SK-N-SH (cell line): ENCODE measurements at regions not wholly inside any gene's neighbourhood (a gene's known extent, or its start where the extent isn't known, plus 50 kb on each side); places are given as distances from the start of the nearest gene placed in this dataset.

Experiments
- CTCF ChIA-PET: fragments of 300-600, 350-600 bp; formaldehyde crosslinking; extraction: SDS; loops from one replicate; lab custom pipeline; 2021; lab: Yijun Ruan, JAX
- POLR2A ChIA-PET: fragments of 350-600 bp; sonication (Branson Sonifier 250); formaldehyde crosslinking; extraction: SDS; loops from one replicate; lab custom pipeline; 2020; ENCODE audit warnings: antibody characterized with exemption, inconsistent platforms; lab: Yijun Ruan, JAX
- DNase-seq: peaks from one replicate; pipeline ENCODE4 v3.0.0; 2012
- H2AFZ ChIP-seq: fragments of 200-600 bp; sonication (generic); 2 replicates; pipeline ENCODE4 v1.8.1; 2016; ENCODE audit warnings: antibody characterized with exemption, mild to moderate bottlenecking, low read depth
- H3F3A ChIP-seq: fragments of 200-600 bp; sonication (generic); replicated peaks from 2 replicates; pipeline ENCODE3; 2016; ENCODE audit warnings: antibody characterized with exemption, mild to moderate bottlenecking; ENCODE audit not compliant: insufficient read depth
- H3K27ac ChIP-seq, 2 experiments: fragments of 200-500 bp in 1 of 2; fragments of 200-600 bp in 1 of 2; sonication (Bioruptor generic) in 1 of 2; sonication (generic), shearing (Covaris generic) in 1 of 2; 2 replicates each; pipeline versions ENCODE4 v1.5.1 to v1.6.1; 2014 to 2016; ENCODE audit warnings: low read depth in 2 of 2, inconsistent platforms in 1 of 2, low read length in 1 of 2, mild to moderate bottlenecking in 1 of 2, mixed read lengths in 1 of 2
- H3K27me3 ChIP-seq: fragments of 200-600 bp; sonication (generic), shearing (Covaris generic); 2 replicates; pipeline ENCODE4 v1.6.1; 2016; ENCODE audit warnings: mixed run types; ENCODE audit not compliant: insufficient read depth
- H3K36me3 ChIP-seq, 2 experiments: fragments of 200-500 bp in 1 of 2; fragments of 200-600 bp in 1 of 2; sonication (Bioruptor generic) in 1 of 2; sonication (generic) in 1 of 2; replicated peaks in 1 of 2; 2 replicates each; pipeline versions ENCODE3 to v1.5.1; 2014 to 2016; ENCODE audit warnings: low read length in 1 of 2, mild to moderate bottlenecking in 1 of 2; ENCODE audit not compliant: insufficient read depth in 2 of 2, control insufficient read depth in 1 of 2
- H3K4me1 ChIP-seq, 2 experiments: fragments of 200-500 bp in 1 of 2; fragments of 200-600 bp in 1 of 2; sonication (Bioruptor generic) in 1 of 2; sonication (generic), shearing (Covaris generic) in 1 of 2; 2 replicates each; pipeline versions ENCODE4 v1.5.1 to v1.6.1; 2014 to 2016; ENCODE audit warnings: low read depth in 1 of 2, low read length in 1 of 2, mixed run types in 1 of 2; ENCODE audit not compliant: insufficient read depth in 2 of 2, control insufficient read depth in 1 of 2
- H3K4me2 ChIP-seq: fragments of 200-600 bp; sonication (generic), shearing (Covaris generic); 2 replicates; pipeline ENCODE4 v1.6.1; 2017; ENCODE audit warnings: mixed run types
- H3K4me3 ChIP-seq, 2 experiments: fragments of 200-500 bp in 1 of 2; fragments of 200-600 bp in 1 of 2; sonication (Bioruptor generic) in 1 of 2; sonication (generic), shearing (Covaris generic) in 1 of 2; 2 replicates each; pipeline versions ENCODE4 v1.5.1 to v1.8.1; 2014 to 2016; ENCODE audit warnings: low read depth in 2 of 2, inconsistent platforms in 1 of 2, low read length in 1 of 2, mild to moderate bottlenecking in 1 of 2, mixed read lengths in 1 of 2, moderate library complexity in 1 of 2
- H3K79me2 ChIP-seq: fragments of 200-600 bp; sonication (generic); 2 replicates; pipeline ENCODE4 v1.8.1; 2017; ENCODE audit warnings: mild to moderate bottlenecking; ENCODE audit not compliant: insufficient read depth
- H3K9ac ChIP-seq: fragments of 200-600 bp; sonication (generic); 2 replicates; pipeline ENCODE4 v1.6.1; 2017; ENCODE audit warnings: mixed run types
- H3K9me2 ChIP-seq: fragments of 200-600 bp; sonication (generic); 2 replicates; pipeline ENCODE4 v1.6.1; 2017; ENCODE audit warnings: mixed run types
- H3K9me3 ChIP-seq: fragments of 200-600 bp; sonication (generic); 2 replicates; pipeline ENCODE4 v1.6.1; 2017; ENCODE audit warnings: mixed run types, mild to moderate bottlenecking, moderate library complexity
- H4K20me1 ChIP-seq: fragments of 200-600 bp; sonication (generic); 2 replicates; pipeline ENCODE4 v1.6.1; 2017; ENCODE audit warnings: mild to moderate bottlenecking, mixed run types; ENCODE audit not compliant: insufficient read depth
- CHD2 ChIP-seq: fragments of 150-350 bp; IDR thresholded peaks from 2 replicates; pipeline ENCODE4 v1.6.1; 2018; ENCODE audit warnings: low read length; ENCODE audit not compliant: partially characterized antibody
- ELF1 ChIP-seq: IDR thresholded peaks from 2 replicates; pipeline ENCODE4 v1.4.0; 2012
- EP300 ChIP-seq, 2 experiments: IDR thresholded peaks; 2 replicates each; pipeline versions ENCODE4 v1.4.0 to v1.6.1; 2012; ENCODE audit warnings: borderline replicate concordance in 1 of 2, low read depth in 1 of 2, low read length in 1 of 2
- EZH2phosphoT487 ChIP-seq: fragments of 200-600 bp; sonication (generic); IDR thresholded peaks from 2 replicates; pipeline ENCODE4 v1.6.1; 2017; ENCODE audit warnings: low read depth, mixed run types, mild to moderate bottlenecking, antibody characterized with exemption, moderate library complexity, borderline replicate concordance
- FOSL2 ChIP-seq: IDR thresholded peaks from 2 replicates; pipeline ENCODE4 v1.4.0; 2012; ENCODE audit warnings: low read depth, mild to moderate bottlenecking, moderate library complexity, borderline replicate concordance
- FOXJ3 ChIP-seq: sonication (generic); formaldehyde crosslinking; IDR thresholded peaks from 2 replicates; pipeline ENCODE4 v1.5.1; 2020; ENCODE audit warnings: mild to moderate bottlenecking, missing genetic modification reagents
- FOXM1 ChIP-seq: IDR thresholded peaks from 2 replicates; pipeline ENCODE4 v1.4.0; 2012; ENCODE audit warnings: low read depth, mild to moderate bottlenecking
- GABPA ChIP-seq: IDR thresholded peaks from 2 replicates; pipeline ENCODE4 v1.4.0; 2012; ENCODE audit warnings: low read depth, mild to moderate bottlenecking
- JUND ChIP-seq: IDR thresholded peaks from 2 replicates; pipeline ENCODE4 v1.4.0; 2012
- MEF2A ChIP-seq: IDR thresholded peaks from 2 replicates; pipeline ENCODE4 v1.4.0; 2012; ENCODE audit warnings: low read depth, borderline replicate concordance
- MXI1 ChIP-seq: IDR thresholded peaks from 2 replicates; pipeline ENCODE4 v1.6.1; 2012; ENCODE audit warnings: mild to moderate bottlenecking, low read depth, low read length, improper control_type of control experiment
- NFIC ChIP-seq: IDR thresholded peaks from 2 replicates; pipeline ENCODE4 v1.4.0; 2012; ENCODE audit warnings: borderline replicate concordance
- NRF1 ChIP-seq: IDR thresholded peaks from 2 replicates; pipeline ENCODE4 v1.6.1; 2012; ENCODE audit warnings: low read depth, mild to moderate bottlenecking, low read length
- PBX3 ChIP-seq: IDR thresholded peaks from 2 replicates; pipeline ENCODE4; 2012
- POLR2AphosphoS5 ChIP-seq: IDR thresholded peaks from 2 replicates; pipeline ENCODE4 v1.6.1; 2012; ENCODE audit warnings: low read depth, low read length
- RAD21 ChIP-seq: IDR thresholded peaks from 2 replicates; pipeline ENCODE4 v1.6.1; 2012; ENCODE audit warnings: mild to moderate bottlenecking, low read length
- RCOR1 ChIP-seq: fragments of 150-350 bp; IDR thresholded peaks from 2 replicates; pipeline ENCODE4 v1.6.1; 2017; ENCODE audit warnings: antibody characterized with exemption, low read length
- RXRA ChIP-seq: IDR thresholded peaks from 2 replicates; pipeline ENCODE4 v1.4.0; 2012; ENCODE audit warnings: low read depth, mild to moderate bottlenecking, borderline replicate concordance
- SIN3A ChIP-seq: IDR thresholded peaks from 2 replicates; pipeline ENCODE4 v1.6.1; 2012; ENCODE audit warnings: low read depth, mild to moderate bottlenecking, low read length, moderate library complexity, borderline replicate concordance
- SMC3 ChIP-seq: IDR thresholded peaks from 2 replicates; pipeline ENCODE4 v1.6.1; 2012; ENCODE audit warnings: low read depth, low read length, improper control_type of control experiment
- TAF1 ChIP-seq: IDR thresholded peaks from 2 replicates; pipeline ENCODE4 v1.6.1; 2012; ENCODE audit warnings: low read depth, mild to moderate bottlenecking, low read length, moderate library complexity, borderline replicate concordance
- TCF12 ChIP-seq: IDR thresholded peaks from 2 replicates; pipeline ENCODE4 v1.4.0; 2012
- TEAD4 ChIP-seq: IDR thresholded peaks from 2 replicates; pipeline ENCODE4 v1.4.0; 2012; ENCODE audit warnings: mild to moderate bottlenecking, borderline replicate concordance; ENCODE audit not compliant: insufficient read depth
- YY1 ChIP-seq: IDR thresholded peaks from 2 replicates; pipeline ENCODE4 v1.4.0; 2012; ENCODE audit warnings: low read depth, mild to moderate bottlenecking
- WGBS: methylation state at CpG from one replicate; pipeline ENCODE4 v1.1.6; 2017; ENCODE audit warnings: low lambda C conversion rate; 5-methylcytosine and 5-hydroxymethylcytosine counted together
- TF ChIP-seq, protein P1 (sequence below): IDR thresholded peaks from 2 replicates; pipeline ENCODE4 v1.6.1; 2012; ENCODE audit warnings: mild to moderate bottlenecking, low read depth, low read length, moderate library complexity
- TF ChIP-seq, protein P2 (sequence below): IDR thresholded peaks from 2 replicates; pipeline ENCODE4 v1.4.0; 2012; ENCODE audit warnings: low read depth
- TF ChIP-seq, protein P3 (sequence below): fragments of 200-600 bp; sonication (generic); IDR thresholded peaks from 2 replicates; pipeline ENCODE4 v1.6.1; 2017; ENCODE audit warnings: antibody characterized with exemption, mild to moderate bottlenecking, moderate library complexity
- TF ChIP-seq, protein P4 (sequence below): fragments of 150-350 bp; IDR thresholded peaks from 2 replicates; pipeline ENCODE4 v1.6.1; 2017; ENCODE audit warnings: antibody characterized with exemption, low read length, low read depth, borderline replicate concordance

GRCh38 chr9:13410566-13411031 lies 131.1 kb upstream of the MPDZ start:
- H3K4me3 ChIP-seq: no peak overlapping the region
- no peak overlapping the region for H3K9ac ChIP-seq
- whole genome bisulfite sequencing: 45% methylated on average over 2 of the region's 2 CpGs
- ChIA-PET CTCF (interaction anchor here (1.6 kb wide), 1 partner anchor 17 kb away, joined by 4 read pairs; no protein-coding TSS in a partner anchor), POLR2A (no interaction called here)
- no peaks in the 10 kb centered on the region for H3K27me3 ChIP-seq
- no peaks in the 10 kb centered on the region for H3K79me2 ChIP-seq
- peaks cover 0 to 2% of the 10 kb centered on the region in 2 experiments; a peak in 2 of 4 replicates for H3K4me1 ChIP-seq
- no peaks in the 10 kb centered on the region for H3K9me3 ChIP-seq
- H3K36me3 ChIP-seq: no peaks in the 10 kb centered on the region
- H3K9me2 ChIP-seq: no peaks in the 10 kb centered on the region
- no peak for DNase-seq
- no peak overlapping the region for H2AFZ ChIP-seq
- H3K4me2 ChIP-seq: no peak overlapping the region
- no peaks in the 10 kb centered on the region for H4K20me1 ChIP-seq
- peaks cover 4% of the 10 kb centered on the region for H3F3A ChIP-seq
- no peak overlapping the region; a peak in 1 of 4 replicates for H3K27ac ChIP-seq
- TF ChIP-seq ELF1 (no peak), NRF1 (no peak), MXI1 (no peak), TEAD4 (peak; percentile 47; the same call in 1 of the 2 replicates), JUND (peak; percentile 54), NFIC (peak; percentile 97), EZH2phosphoT487 (no peak), FOXJ3 (CRISPR knock-in tag) (no peak), FOXM1 (no peak), PBX3 (peak; percentile 71), FOSL2 (no peak), GABPA (no peak), TAF1 (no peak), YY1 (no peak), CHD2 (no peak), MEF2A (no peak), RCOR1 (no peak), RXRA (no peak), POLR2AphosphoS5 (peak; percentile 68; the same call in 1 of the 2 replicates), TCF12 (peak; percentile 92), EP300 (IDR thresholded peaks at IDR 0.05; ENCODE audit: borderline replicate concordance in 1 of 2, low read depth in 1 of 2, low read length in 1 of 2) (peak in 1 of 2 experiments; percentile 81; a peak in 2 of 4 replicates), SMC3 (no peak), RAD21 (no peak), SIN3A (no peak)
- TF ChIP-seq, protein P1, sequence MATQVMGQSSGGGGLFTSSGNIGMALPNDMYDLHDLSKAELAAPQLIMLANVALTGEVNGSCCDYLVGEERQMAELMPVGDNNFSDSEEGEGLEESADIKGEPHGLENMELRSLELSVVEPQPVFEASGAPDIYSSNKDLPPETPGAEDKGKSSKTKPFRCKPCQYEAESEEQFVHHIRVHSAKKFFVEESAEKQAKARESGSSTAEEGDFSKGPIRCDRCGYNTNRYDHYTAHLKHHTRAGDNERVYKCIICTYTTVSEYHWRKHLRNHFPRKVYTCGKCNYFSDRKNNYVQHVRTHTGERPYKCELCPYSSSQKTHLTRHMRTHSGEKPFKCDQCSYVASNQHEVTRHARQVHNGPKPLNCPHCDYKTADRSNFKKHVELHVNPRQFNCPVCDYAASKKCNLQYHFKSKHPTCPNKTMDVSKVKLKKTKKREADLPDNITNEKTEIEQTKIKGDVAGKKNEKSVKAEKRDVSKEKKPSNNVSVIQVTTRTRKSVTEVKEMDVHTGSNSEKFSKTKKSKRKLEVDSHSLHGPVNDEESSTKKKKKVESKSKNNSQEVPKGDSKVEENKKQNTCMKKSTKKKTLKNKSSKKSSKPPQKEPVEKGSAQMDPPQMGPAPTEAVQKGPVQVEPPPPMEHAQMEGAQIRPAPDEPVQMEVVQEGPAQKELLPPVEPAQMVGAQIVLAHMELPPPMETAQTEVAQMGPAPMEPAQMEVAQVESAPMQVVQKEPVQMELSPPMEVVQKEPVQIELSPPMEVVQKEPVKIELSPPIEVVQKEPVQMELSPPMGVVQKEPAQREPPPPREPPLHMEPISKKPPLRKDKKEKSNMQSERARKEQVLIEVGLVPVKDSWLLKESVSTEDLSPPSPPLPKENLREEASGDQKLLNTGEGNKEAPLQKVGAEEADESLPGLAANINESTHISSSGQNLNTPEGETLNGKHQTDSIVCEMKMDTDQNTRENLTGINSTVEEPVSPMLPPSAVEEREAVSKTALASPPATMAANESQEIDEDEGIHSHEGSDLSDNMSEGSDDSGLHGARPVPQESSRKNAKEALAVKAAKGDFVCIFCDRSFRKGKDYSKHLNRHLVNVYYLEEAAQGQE: no peak
- TF ChIP-seq, protein P2, sequence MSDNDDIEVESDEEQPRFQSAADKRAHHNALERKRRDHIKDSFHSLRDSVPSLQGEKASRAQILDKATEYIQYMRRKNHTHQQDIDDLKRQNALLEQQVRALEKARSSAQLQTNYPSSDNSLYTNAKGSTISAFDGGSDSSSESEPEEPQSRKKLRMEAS: no peak
- TF ChIP-seq, protein P3, sequence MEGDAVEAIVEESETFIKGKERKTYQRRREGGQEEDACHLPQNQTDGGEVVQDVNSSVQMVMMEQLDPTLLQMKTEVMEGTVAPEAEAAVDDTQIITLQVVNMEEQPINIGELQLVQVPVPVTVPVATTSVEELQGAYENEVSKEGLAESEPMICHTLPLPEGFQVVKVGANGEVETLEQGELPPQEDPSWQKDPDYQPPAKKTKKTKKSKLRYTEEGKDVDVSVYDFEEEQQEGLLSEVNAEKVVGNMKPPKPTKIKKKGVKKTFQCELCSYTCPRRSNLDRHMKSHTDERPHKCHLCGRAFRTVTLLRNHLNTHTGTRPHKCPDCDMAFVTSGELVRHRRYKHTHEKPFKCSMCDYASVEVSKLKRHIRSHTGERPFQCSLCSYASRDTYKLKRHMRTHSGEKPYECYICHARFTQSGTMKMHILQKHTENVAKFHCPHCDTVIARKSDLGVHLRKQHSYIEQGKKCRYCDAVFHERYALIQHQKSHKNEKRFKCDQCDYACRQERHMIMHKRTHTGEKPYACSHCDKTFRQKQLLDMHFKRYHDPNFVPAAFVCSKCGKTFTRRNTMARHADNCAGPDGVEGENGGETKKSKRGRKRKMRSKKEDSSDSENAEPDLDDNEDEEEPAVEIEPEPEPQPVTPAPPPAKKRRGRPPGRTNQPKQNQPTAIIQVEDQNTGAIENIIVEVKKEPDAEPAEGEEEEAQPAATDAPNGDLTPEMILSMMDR: no peak
- TF ChIP-seq, protein P4, sequence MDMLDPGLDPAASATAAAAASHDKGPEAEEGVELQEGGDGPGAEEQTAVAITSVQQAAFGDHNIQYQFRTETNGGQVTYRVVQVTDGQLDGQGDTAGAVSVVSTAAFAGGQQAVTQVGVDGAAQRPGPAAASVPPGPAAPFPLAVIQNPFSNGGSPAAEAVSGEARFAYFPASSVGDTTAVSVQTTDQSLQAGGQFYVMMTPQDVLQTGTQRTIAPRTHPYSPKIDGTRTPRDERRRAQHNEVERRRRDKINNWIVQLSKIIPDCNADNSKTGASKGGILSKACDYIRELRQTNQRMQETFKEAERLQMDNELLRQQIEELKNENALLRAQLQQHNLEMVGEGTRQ: no peak
